Neural crest cell (in vitro differentiated cells): ENCODE measurements at regions not wholly inside any gene's neighbourhood (a gene's known extent, or its start where the extent isn't known, plus 50 kb on each side); places are given as distances from the start of the nearest gene placed in this dataset.

Source experiments
- DNase-seq: peaks from one replicate; pipeline ENCODE4 v3.0.0; 2021; ENCODE audit warnings: low read depth, mixed read lengths, low spot score
- H3K27ac Mint-ChIP-seq: one replicate; pipeline ENCODE4 v1.8.0; 2021; ENCODE audit warnings: mild to moderate bottlenecking, mixed read lengths; ENCODE audit not compliant: unreplicated experiment
- H3K27me3 Mint-ChIP-seq: 2 replicates; pipeline ENCODE4 v1.8.0; 2021; ENCODE audit warnings: low read depth, mild to moderate bottlenecking, mixed read lengths
- H3K36me3 Mint-ChIP-seq: 2 replicates; pipeline ENCODE4 v1.8.0; 2021; ENCODE audit warnings: low read depth, mild to moderate bottlenecking, mixed read lengths
- H3K4me1 Mint-ChIP-seq: 2 replicates; pipeline ENCODE4 v1.8.0; 2021; ENCODE audit warnings: mixed read lengths
- H3K4me3 Mint-ChIP-seq: one replicate; pipeline ENCODE4 v1.8.0; 2021; ENCODE audit warnings: mild to moderate bottlenecking, mixed read lengths
- H3K9me3 Mint-ChIP-seq: 2 replicates; pipeline ENCODE4 v1.8.0; 2021; ENCODE audit warnings: mixed read lengths
- TF ChIP-seq, protein P1 (sequence below): fragments of 200-600 bp; sonication (generic); conservative IDR thresholded peaks from 2 replicates; pipeline ENCODE4 v1.5.0; 2021; ENCODE audit warnings: antibody characterized with exemption, mild to moderate bottlenecking

DNA sequence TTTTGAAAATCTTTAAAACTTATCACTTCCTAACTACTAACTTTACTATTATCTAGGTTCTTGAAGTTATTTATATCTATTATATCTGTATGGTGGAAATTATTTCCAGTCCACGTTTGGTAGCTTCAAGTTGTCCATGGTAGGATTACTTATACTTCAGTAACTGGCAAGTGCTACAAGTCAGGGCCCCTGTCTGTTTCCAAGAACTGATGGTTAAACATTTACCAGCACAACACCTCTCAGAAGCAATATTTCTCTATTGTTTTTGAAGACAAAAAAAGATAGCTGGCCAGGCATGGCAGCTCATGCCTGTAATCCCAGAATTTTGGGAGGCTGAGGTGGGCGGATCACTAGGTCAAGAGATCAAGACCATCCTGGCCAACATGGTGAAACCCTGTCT is 240.4 kb upstream of the RHOBTB1 start:
- Mint-ChIP-seq H3K9me3 (no peaks in the 10 kb centered on the region), H3K4me3 (no peak overlapping the region), H3K27me3 (no peaks in the 10 kb centered on the region), H3K4me1 (peaks cover 6% of the 10 kb centered on the region), H3K36me3 (no peaks in the 10 kb centered on the region), H3K27ac (no peak overlapping the region)
- DNase-seq = no peak
- TF ChIP-seq, protein P1, sequence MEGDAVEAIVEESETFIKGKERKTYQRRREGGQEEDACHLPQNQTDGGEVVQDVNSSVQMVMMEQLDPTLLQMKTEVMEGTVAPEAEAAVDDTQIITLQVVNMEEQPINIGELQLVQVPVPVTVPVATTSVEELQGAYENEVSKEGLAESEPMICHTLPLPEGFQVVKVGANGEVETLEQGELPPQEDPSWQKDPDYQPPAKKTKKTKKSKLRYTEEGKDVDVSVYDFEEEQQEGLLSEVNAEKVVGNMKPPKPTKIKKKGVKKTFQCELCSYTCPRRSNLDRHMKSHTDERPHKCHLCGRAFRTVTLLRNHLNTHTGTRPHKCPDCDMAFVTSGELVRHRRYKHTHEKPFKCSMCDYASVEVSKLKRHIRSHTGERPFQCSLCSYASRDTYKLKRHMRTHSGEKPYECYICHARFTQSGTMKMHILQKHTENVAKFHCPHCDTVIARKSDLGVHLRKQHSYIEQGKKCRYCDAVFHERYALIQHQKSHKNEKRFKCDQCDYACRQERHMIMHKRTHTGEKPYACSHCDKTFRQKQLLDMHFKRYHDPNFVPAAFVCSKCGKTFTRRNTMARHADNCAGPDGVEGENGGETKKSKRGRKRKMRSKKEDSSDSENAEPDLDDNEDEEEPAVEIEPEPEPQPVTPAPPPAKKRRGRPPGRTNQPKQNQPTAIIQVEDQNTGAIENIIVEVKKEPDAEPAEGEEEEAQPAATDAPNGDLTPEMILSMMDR = no peak

- TF ChIP-seq, protein P1 = no peak
- Mint-ChIP-seq H3K27me3 (no peaks in the 10 kb centered on the region), H3K4me3 (no peak overlapping the region), H3K36me3 (no peaks in the 10 kb centered on the region), H3K9me3 (no peaks in the 10 kb centered on the region), H3K27ac (no peak overlapping the region), H3K4me1 (peaks cover 6% of the 10 kb centered on the region)
- DNase-seq = no peak
These were observed 240.0 kb upstream of the RHOBTB1 start for GRCh38 chr10:61183967-61184366.

DNA sequence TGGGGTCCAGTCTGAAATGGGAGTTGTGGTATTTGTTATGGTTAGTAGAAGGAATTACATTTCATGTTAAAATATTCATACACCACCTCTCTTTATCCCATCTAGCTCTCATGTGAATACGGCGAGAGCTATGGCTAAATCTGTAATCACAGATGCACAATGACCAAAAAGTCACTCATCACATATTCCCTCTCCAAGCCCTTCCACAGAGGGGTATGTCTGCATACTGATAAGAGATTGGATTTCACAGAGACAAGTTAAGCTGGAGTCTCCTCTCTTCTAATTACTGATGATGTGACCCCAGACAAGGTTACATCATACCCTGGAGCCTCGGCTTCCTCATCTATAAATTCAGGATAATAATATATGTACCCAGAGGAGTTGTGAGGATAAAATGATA is 237.8 kb upstream of the RHOBTB1 start:
- TF ChIP-seq, protein P1 = no peak
- no peaks in the 10 kb centered on the region for H3K9me3 Mint-ChIP-seq

DNA sequence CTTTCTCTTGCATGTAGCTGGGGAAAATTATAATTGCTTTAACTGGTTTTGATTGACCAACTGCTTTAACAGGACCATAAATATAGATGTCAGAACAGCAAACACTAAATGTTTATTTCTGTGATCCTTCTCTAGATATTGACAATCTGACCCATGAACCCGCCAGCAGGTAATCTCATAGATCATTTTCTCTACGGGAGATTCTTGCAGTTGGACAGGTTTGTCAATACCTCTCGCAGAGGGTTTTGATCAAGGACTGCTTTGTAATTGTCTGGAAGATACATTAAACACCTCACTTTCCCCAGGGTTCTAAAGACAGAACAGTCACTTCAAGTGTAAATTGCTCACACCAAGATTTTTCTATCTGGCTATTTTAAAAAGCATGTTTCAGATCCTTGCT is 235.8 kb upstream of the RHOBTB1 start:
- Mint-ChIP-seq H3K27ac (no peak overlapping the region), H3K27me3 (no peaks in the 10 kb centered on the region), H3K36me3 (no peaks in the 10 kb centered on the region), H3K4me3 (no peak overlapping the region), H3K9me3 (no peaks in the 10 kb centered on the region), H3K4me1 (no peaks in the 10 kb centered on the region)
- TF ChIP-seq, protein P1 = no peak
- no peak for DNase-seq

More for the DNA sequence above, 237.8 kb upstream of the RHOBTB1 start:
- no peak overlapping the region for H3K4me3 Mint-ChIP-seq
- no peaks in the 10 kb centered on the region for H3K4me1 Mint-ChIP-seq
- H3K27me3 Mint-ChIP-seq = no peaks in the 10 kb centered on the region
- DNase-seq = no peak
- no peak overlapping the region for H3K27ac Mint-ChIP-seq
- H3K36me3 Mint-ChIP-seq = no peaks in the 10 kb centered on the region

DNA sequence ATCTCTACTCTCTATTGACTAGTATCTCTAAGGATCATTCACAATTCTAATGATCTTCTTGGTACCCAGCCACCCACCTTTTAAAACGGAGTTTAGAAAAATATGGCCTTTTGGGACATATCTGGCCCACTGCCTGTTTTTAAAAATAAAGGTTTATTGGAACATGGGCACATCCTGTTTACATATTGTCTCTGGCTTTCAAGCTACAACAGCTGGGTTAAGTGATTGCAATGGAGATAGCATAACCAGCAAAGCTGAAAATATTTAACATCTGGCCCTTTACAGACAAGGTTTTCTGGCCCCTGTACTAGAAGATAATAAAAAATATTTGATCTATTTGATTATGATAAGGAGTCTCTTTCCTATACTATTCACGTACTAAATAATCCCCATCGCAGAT is 232.4 kb upstream of the RHOBTB1 start:
- no peaks in the 10 kb centered on the region for H3K9me3 Mint-ChIP-seq
- DNase-seq = no peak
- TF ChIP-seq, protein P1 = no peak
- no peaks in the 10 kb centered on the region for H3K27me3 Mint-ChIP-seq
- no peak overlapping the region for H3K27ac Mint-ChIP-seq
- no peaks in the 10 kb centered on the region for H3K4me1 Mint-ChIP-seq
- no peak overlapping the region for H3K4me3 Mint-ChIP-seq
- no peaks in the 10 kb centered on the region for H3K36me3 Mint-ChIP-seq

- Mint-ChIP-seq H3K27ac (no peak overlapping the region), H3K4me3 (no peak overlapping the region), H3K4me1 (no peaks in the 10 kb centered on the region), H3K27me3 (no peaks in the 10 kb centered on the region), H3K9me3 (no peaks in the 10 kb centered on the region), H3K36me3 (no peaks in the 10 kb centered on the region)
- TF ChIP-seq, protein P1 = no peak
- no peak for DNase-seq
These were observed 231.3 kb upstream of the RHOBTB1 start for GRCh38 chr10:61175316-61175715.
